HepG2 (cell line): ENCODE measurements at regions not wholly inside any gene's neighbourhood (a gene's known extent, or its start where the extent isn't known, plus 50 kb on each side); places are given as distances from the start of the nearest gene placed in this dataset.

ENCODE experiments used
- CREM ChIP-seq, 2 experiments: sonication (generic) in 1 of 2; formaldehyde crosslinking in 1 of 2; IDR thresholded peaks; 2 replicates each; pipeline versions ENCODE4 v1.4.0 to v1.6.1; 2016 to 2020; ENCODE audit warnings: antibody characterized with exemption in 1 of 2, mild to moderate bottlenecking in 1 of 2, missing genetic modification reagents in 1 of 2
- ESRRA ChIP-seq: sonication (generic); formaldehyde crosslinking; IDR thresholded peaks from 2 replicates; pipeline ENCODE4 v1.5.1; 2020; ENCODE audit warnings: mild to moderate bottlenecking, low read depth, missing genetic modification reagents
- NR1H2 ChIP-seq: sonication (generic); formaldehyde crosslinking; IDR thresholded peaks from 2 replicates; pipeline ENCODE4 v1.8.1; 2022; ENCODE audit warnings: low read depth, missing genetic modification reagents, borderline replicate concordance
- ZNF10 ChIP-seq: sonication (generic); formaldehyde crosslinking; IDR thresholded peaks from 2 replicates; pipeline ENCODE4 v1.4.0; 2020; ENCODE audit warnings: mild to moderate bottlenecking, low read depth, missing genetic modification reagents, borderline replicate concordance
- ZNF792 ChIP-seq: IDR thresholded peaks from 2 replicates; pipeline ENCODE4 v1.6.1; 2016
- ZSCAN29 ChIP-seq: sonication (generic); formaldehyde crosslinking; conservative IDR thresholded peaks from 2 replicates; pipeline ENCODE4 v1.4.0; 2020; ENCODE audit warnings: mild to moderate bottlenecking, missing genetic modification reagents
- TF ChIP-seq, protein P1 (sequence below), 2 experiments: IDR thresholded peaks; 2 replicates each; pipeline ENCODE4 v1.6.1; 2011 to 2012; ENCODE audit warnings: low read length in 2 of 2, borderline replicate concordance in 1 of 2, low read depth in 1 of 2, mild to moderate bottlenecking in 1 of 2, moderate library complexity in 1 of 2

DNA sequence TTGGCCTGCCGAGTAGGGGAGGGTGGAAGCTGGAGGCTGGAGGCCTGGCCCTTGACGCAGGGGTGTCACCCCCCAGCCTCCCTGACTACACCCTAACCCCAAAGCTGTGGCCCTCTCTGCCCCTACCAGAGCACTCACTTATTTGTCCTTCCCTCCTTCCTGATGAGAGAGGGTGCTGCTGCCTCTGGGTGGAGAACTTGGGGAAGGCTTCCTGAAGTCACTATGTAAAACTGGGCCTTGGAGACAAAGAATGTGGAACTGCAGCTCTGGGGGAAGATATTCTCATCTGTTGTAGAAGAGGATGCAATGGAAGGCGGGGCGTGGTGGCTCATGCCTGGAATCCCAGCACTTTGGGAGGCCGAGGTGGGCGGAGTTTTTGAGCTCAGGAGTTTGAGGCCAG, 485.2 kb downstream of the ZNF536 start:
- TF ChIP-seq ZSCAN29 (CRISPR knock-in tag): no peak
- TF ChIP-seq CREM (IDR thresholded peaks at IDR 0.05): no peak
- TF ChIP-seq CREM (CRISPR knock-in tag; IDR thresholded peaks at IDR 0.05): no peak
- TF ChIP-seq NR1H2 (CRISPR knock-in tag): no peak
- TF ChIP-seq, protein P1, sequence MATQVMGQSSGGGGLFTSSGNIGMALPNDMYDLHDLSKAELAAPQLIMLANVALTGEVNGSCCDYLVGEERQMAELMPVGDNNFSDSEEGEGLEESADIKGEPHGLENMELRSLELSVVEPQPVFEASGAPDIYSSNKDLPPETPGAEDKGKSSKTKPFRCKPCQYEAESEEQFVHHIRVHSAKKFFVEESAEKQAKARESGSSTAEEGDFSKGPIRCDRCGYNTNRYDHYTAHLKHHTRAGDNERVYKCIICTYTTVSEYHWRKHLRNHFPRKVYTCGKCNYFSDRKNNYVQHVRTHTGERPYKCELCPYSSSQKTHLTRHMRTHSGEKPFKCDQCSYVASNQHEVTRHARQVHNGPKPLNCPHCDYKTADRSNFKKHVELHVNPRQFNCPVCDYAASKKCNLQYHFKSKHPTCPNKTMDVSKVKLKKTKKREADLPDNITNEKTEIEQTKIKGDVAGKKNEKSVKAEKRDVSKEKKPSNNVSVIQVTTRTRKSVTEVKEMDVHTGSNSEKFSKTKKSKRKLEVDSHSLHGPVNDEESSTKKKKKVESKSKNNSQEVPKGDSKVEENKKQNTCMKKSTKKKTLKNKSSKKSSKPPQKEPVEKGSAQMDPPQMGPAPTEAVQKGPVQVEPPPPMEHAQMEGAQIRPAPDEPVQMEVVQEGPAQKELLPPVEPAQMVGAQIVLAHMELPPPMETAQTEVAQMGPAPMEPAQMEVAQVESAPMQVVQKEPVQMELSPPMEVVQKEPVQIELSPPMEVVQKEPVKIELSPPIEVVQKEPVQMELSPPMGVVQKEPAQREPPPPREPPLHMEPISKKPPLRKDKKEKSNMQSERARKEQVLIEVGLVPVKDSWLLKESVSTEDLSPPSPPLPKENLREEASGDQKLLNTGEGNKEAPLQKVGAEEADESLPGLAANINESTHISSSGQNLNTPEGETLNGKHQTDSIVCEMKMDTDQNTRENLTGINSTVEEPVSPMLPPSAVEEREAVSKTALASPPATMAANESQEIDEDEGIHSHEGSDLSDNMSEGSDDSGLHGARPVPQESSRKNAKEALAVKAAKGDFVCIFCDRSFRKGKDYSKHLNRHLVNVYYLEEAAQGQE (IDR thresholded peaks at IDR 0.05; ENCODE audit: borderline replicate concordance in 1 of 2, low read depth in 1 of 2, low read length in 2 of 2): no peak
- TF ChIP-seq ZNF10: no peak
- TF ChIP-seq ZNF792 (CRISPR knock-in tag): no peak
- TF ChIP-seq ESRRA (CRISPR knock-in tag): no peak
